HPDE6-E6E7 (cell line): ENCODE measurements at regions not wholly inside any gene's neighbourhood (a gene's known extent, or its start where the extent isn't known, plus 50 kb on each side); places are given as distances from the start of the nearest gene placed in this dataset.
"Not testable (repeated sequence)": the region's sequence is repeated elsewhere in the genome, so short reads cannot be mapped to it uniquely, and the experiment has no call there.

Experiments used
- DNase-seq: peaks from one replicate; pipeline ENCODE4 v3.0.0; 2011; ENCODE audit warnings: missing footprints; ENCODE audit errors: extremely low spot score

DNA sequence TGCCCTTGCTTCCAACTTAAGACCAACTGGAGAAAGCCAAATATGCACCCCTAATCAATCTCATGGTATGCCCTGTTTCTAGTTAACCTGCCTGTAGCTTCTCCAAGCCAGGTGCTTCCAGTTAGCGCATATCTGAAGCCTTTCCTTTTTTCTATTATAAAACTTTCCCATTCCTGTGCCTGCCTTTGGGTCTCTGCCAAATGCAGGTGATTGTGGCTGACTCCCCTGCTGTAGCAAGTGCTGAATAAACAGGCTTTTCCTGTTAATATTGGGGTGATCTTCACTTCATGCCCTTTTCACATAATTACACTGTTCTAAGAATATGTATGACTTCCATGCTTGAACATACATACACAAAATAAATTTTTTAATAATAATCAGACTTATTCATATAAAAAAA, 207.4 kb downstream of the TANC2 start:
- DNase-seq = no peak

DNA sequence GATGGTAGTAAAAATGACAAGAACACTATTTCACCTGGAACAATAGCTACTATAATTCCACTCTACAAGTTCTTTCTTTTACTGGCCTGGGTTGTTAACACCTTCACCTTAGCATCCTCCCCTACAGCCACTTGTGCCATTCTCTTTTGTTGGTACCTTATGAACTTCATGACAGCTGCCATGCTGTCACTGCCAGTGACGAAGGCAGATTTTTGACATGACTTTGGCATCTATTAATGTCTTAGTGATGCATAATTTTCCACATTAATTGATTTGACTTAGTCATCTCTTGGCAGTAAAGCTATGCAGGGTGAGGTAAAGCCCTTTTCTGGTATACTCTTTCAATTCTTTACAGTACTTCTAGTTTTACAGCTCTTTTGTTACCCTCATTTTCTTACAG, 207.9 kb downstream of the TANC2 start:
- DNase-seq = no peak

DNA sequence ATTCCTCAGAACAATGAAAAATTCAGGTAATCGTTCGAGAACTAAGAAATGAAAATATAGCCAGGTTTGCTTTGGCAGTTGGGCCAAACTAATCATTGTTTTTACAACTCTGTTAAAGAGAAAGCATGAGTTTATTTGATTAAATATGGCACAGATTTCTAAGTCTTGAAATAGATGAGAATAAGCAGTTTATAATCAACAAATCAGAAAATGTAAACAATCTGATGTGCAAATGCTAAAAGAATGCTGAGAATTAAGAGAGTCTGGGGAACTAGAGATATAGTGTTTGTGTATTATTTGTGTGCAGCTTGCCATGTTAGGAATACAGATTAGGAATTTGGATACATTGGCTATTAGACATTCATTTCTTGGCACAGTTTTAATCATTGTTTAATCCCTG, 212.5 kb downstream of the TANC2 start:
- no peak for DNase-seq

DNA sequence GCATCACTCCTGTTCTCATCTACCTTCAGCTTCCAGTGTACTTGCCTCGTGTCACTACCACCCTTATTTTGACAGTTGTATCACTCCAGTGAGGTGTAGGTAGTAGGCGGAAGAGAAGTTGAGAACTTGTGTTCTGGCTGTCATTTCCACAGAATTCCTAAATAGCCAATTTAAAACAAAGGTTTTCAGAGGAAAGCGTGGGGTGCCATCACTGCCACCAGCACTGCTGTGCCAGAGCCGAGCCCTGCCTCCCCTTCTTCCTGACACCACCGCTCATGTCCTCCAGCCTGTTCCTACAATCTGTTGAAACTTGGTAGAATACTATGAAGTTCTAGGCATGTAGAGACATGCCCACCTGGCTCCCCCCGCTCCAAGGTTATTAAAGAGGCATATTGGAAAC, 215.8 kb downstream of the TANC2 start:
- no peak for DNase-seq

DNA sequence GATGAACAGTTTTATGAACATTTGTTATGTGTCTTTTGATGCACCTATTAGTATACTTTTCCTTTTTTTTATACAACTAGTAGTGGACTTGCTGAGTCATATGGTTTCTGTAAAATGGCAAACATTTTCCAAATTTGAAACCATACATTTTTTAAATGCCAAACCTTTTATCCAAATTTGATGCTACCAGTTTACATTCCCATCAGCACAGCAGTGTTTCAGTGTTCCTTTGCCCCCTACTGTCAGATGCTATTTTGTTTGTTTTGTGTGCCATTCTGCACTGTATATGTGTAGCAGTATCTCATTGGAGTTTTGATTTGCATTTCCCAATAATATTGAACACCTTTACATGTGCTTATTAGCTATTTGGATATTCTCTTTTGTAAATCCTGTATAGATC, 219.4 kb downstream of the TANC2 start:
- no peak for DNase-seq

DNA sequence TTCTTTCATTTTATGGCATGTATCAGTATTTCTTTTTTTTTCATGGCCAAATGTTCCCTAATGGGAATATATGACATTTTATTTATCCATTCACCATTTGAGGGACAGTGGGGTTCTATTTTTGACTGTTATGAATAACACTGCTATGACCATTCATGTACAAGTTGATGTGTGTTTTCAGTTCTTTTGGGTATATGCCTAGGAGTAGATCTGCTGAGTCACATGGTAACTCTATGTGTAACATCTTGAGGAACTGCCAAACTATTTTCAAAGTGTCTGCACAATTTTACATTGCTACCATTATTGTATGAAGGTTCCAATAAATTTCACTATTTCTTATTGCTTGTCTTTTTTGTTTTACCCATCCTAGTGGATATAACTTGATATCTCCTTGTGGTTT, 223.0 kb downstream of the TANC2 start:
- DNase-seq = no peak

DNA sequence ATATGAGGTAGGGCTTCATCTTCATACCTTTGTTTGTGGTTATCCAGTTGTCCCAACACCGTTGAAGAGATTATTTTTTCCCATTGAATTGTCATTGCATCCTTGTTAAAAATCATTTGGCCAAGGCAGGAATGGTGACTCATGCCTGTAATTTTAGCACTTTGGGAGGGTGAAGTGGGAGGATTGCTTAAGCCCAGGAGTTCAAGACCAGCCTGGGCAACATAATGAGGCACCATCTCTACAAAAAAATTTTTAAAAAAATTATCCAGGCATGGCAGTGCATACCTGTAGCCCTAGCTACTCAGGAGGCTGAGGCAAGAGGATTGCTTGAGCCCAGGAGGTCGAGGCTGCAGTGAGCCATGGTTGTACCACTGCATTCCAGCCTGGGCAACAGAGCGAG, 223.9 kb downstream of the TANC2 start:
- DNase-seq = no peak

DNA sequence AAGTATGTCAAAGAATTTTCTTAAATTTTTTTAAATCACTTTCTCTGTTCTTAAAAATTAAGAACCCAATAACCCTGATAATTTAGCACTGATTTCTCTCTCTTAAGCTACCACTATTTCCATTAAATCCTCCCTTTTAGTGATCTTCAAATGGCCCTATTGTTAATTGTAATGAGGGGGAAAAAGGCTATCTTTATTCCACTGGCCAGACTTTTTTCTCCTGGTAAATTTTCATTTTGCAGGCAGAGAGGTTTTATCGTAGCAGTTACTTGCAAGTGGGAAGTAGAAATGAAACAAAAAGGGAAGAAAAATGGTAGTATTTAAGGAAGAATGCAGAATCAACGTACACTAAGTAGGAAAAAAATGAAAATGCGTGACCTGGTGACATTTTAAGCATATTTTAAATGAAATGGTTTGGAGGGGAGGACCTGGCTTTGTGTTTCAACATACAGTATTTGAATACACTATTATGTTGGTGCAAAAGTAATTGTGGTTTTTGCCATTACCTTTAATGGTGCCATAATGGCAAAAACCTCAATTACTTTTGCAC, 224.9 kb downstream of the TANC2 start:
- DNase-seq = no peak

DNA sequence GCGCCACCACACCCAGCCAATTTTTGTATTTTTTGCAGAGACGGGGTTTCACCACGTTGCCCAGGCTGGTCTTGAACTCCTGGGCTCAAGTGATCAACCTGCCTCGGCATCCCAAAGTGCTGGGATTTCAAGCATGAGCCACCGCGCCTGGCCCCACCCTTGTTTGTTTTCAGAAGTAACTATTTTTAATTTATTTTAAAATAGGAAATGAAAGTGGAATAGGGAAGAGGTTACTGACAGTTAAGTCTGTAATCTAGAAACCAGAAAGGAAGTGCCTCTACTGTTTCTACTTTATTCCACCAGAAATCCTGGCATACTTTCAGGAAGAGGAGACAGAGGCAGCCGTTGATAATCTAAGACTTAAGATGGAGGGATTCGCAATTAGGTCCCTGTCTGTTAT, 225.6 kb downstream of the TANC2 start:
- no peak for DNase-seq

DNA sequence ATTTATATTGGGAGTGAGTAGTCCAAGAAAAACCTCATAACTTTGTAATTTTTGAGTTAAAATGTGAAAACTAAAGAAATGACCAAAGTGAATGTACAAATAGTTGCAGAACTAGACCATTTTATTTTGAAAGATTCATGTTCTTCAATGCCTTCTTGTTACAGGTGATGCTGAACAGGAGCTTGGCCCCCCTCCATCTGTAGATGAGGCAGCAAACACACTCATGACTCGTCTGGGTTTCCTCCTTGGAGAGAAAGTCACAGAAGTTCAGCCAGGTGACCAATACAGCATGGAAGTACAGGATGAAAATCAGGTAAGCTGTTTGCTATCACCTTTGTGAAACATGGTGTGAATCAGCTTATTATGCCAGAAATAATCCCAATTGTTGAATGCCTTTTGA, 227.8 kb downstream of the TANC2 start:
- DNase-seq = no peak

DNA sequence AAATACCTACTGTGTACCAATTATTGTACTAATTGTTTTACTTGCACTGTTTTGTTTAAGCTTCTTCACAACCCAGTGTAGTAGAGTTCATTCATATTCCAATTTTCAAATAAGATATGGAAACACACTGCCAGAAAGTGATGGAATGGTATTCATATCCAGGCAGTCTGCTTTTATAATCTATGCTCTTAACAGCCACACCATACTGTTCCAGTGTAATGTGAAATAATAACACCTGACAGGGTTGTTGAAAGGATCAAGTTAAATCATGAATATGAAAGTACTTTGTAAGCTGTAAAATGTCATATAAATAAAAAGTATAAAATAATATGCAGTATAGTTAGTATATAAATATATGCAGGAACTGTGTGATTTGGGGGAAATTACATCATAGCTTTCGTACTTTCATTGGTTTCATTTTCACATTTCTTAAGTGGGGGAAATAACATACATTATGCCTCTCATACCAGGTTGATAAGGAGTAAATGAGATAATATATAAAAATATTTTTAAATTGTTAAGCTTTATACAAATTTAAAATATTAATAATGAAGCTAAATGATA, 230.8 kb downstream of the TANC2 start:
- no peak for DNase-seq

DNA sequence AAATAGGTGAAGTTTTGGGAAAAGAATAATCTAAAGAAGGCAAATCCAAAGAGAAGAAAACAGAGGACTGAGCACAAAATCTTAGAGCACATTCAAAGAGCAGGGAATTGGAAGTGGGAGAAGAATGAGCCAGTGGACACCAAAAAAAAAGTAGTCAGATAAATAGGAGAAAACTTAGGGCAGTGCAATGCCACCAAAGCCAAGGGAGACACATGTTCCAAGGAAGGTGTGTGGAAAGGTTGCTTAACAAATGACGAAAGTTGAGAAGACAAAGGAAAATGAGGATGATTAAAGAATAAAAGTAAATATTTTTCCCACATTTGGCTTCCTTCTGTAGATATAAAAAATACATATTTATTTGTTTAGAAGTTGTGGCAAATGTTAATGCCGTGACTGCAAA, 237.6 kb downstream of the TANC2 start:
- DNase-seq = no peak

DNA sequence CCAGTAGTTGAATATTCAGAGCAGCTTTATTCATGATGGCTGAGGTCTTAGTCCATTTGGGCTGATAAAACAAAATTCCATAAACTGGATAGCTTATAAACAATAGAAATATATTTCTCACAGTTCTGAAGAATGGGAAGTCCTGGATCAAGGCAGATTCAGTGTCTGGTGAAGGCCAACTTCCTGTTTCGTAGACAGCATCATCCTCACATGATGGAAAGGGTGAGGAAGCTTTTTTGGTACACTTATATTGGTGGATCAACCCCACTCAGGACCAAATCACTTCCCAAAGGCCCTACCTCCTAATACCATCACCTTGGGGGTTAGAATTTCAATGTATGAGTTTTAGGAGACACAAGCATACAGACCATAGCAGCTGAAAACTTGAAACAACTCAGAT, 224.2 kb downstream of the CYB561 start:
- DNase-seq = no peak

DNA sequence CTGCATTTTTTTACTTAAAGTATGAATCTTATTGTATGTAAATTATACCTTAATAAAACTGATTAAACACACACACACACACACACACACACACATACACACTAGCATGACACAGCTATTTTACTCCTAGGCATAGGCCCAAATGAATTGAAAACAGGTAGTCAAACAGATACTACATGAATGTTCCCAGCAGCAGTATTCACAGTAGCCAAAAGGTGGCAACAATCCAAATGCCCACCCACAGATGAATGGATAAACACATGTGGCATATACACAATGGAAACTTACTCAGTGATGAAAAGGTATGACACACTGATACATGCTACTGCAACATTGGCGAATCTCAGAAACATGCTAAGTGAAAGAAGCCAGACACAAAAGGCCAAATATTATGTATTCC, 223.5 kb downstream of the CYB561 start:
- no peak for DNase-seq

DNA sequence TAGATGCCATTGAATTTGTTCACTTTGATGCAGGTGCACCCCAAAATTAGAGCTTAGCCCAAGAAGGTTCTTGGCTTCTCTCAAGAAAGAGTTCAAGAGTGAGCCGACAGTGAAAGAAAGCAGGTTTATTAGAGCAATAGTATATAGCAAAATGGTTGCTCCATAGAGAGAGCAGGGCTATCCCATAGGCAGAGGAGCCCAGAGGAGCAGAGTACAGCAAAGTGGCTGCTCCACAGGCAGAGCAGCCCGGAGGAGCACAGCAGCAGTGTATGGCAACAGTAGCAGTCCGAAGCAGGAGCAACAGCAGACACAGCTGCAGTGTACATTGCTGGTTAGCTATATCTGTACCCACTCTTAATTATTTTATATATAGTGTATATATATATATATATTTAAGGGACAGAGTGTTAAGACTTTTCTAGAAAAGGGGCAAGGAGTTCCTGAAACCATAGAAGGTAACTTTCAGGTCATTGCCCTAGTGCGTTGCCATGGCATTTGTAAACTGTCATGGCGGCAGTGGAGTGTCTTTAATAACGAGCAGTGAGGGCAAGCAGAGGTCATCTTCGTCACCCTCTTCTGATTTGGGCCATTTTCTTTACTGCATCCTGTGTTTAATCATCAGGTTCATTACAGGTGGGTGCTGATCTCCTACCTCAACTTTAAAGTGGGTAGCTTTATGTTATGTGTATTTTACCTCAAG, 222.7 kb downstream of the CYB561 start:
- no peak for DNase-seq

DNA sequence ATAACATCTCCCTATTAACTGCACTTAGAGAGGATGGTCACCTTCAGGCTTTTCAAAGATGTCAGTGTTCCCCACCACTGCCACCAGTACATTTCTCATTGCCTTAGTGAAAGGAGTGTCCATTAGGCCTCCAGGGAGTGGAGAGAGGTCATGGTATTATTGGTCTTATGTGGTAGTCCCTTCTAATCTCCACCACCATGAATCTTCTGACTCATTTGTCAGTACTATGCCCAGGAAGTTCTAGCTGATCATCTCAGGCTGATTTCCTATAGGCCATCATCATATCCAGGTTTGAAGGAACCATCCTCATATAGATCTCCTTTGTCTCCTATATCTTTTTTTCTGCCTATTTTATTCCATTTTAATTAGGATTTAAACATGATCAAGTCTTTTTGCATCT, 221.5 kb downstream of the CYB561 start:
- DNase-seq = no peak

DNA sequence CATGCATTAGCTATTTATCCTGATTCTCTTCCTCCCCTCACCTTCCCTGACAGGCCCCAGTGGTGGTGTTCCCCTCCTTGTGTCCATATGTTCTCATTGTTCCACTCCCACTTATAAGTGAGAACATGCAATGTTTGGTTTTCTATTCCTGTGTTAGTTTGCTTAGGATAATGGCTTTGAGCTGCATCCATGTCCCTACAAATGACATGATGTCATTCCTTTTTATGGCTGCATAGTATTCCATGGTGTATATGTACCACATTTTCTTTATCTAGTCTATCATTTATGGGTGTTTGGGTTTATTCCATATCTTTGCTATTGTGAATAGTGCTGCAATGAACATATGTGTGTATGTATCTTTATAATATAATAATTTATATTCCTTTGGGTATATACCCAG, 219.4 kb downstream of the CYB561 start:
- not testable (repeated sequence) for DNase-seq

DNA sequence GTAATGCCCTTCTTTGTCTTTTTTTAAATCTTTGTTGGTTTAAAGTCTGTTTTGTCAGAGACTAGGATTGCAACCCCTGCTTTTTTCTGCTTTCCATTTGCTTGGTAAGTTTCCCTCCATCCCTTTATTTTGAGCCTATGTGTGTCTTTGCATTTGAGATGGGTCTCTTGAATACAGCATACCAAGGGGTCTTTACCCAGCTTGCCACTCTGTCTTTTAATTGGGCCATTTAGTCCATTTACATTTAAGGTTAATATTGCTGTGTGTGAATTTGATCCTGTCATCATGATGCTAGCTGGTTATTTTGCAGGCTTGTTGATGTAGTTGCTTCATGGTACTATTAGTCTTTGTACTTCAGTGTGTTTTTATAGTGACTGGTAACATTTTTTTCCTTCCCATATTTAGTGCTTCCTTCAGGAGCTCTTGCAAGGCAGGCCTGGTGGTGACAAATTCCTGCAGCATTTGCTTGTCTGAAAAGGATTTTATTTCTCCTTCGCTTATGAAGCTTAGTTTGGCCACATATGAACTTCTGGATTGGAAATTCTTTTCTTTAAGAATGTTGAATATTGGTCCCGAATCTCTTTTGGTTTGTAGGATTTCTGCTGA, 215.0 kb downstream of the CYB561 start:
- not testable (repeated sequence) for DNase-seq

DNA sequence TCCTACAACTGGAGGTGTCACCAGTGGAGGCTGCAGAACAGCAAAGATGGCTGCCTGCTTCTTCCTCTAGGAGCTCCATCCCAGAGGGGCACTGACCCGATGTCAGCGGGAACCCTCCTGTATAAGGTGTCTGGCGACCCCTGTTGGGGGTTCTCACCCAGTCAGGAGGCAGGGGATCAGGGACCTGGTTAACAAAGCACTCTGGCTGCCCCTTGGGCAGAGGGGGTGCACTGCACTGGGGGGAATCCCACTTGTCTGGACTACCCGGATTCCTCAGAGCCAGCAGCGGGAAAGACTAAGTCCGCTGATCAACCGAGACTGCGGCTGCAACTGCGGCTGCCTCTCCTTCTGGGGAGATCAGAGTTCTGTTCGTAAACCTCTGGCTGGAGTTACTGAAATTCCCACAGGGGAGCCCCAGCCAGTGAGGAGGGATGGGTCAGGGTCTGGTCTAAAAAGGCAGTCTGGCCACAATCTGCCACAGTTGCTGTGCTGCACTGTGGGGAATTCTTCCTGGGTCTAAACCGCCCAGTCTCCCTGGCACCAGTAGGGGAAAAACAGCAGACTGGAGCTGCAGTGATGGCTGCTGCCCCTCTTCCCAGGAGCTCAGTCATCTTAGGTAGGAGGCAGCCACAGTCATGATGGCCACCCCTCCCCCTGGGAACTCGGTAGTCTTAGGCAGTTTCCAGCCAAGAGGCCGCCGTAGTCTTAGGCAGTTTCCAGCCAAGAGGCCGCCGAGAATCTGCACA, 213.4 kb downstream of the CYB561 start:
- no peak for DNase-seq

DNA sequence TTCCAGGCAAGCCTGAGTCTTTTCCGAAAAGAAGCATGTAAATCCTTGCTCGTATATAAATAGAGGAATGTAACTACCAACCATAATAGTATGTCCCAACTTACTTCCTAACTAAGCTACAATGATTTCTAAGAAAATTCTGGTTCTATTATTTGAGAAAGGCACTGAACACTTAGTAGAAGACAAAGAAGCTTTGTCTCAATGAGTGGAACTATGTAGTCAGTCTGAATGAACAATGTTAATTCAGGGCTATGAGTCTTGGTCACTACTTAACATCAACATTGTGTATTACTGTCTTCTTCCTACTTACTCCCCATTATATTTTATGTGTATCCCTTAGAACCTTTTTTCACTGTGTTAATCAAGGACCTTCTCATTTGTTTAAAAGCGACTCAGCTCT, 206.0 kb downstream of the CYB561 start:
- no peak for DNase-seq

DNA sequence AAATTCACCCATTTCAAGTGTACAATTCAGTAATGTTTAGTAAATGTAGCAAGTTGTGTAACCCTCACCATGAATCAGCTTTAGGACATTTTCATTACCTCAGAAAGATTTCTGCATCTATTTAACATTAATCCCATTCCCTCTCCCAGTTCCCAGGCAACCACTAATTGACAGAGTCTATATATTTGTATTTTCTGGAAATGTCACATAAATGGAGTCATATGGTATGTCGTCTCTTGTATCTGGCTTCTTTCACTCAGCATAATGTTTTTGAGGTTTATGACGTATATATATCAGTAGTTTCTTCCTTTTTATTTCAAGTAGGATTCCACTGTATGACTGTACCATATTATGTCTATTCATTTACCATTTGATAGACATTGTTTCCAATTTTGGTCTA, 199.8 kb downstream of the CYB561 start:
- DNase-seq = no peak

DNA sequence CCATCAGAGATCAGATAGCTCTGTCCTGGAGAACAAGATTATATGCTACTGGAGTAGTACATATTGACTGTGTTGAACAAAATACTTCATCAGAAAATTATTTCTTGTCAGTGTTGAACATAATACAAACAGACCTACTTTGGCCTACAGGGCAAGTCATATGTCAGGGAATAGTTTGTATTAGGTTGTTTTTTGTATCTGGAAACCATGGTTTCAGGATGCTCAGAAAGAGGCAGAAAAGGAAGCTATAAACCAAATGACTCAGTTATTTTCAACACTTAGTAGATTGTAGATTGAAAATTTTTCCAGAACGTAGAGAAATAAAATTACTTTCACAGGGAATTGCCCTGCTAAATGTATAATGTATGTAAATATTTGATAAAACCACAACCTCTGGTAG, 198.4 kb downstream of the CYB561 start:
- DNase-seq = no peak
